ENCODE measurements at regions not wholly inside any gene's neighbourhood (a gene's known extent, or its start where the extent isn't known, plus 50 kb on each side); places are given as distances from the start of the nearest gene placed in this dataset.

DNA sequence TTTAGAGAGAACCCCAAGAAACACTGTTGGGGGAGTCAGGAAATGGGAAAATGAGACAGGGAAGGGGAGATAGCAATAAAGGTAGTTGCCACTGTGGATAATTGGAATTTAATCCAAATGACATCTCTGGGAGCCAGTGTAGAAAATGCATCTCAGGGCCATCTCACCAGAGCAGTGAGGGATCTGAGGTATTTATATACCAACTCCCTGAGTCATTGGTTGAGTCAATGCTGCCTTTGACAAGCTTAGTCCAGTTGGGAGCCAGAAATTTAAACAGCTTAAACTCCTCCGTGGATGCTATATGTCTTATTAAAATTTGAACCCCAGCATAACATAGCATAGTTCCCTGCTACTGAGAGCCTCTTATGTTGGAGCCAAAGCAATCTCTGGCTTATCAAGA lies 140.3 kb downstream of the SLC30A10 start:
- Histone ChIP-seq H3K27ac (ENCODE audit: low read depth, low read length) (no peak overlapping the region), H3K4me1 (ENCODE audit: control insufficient read depth, insufficient read depth, low read length) (no peaks in the 10 kb centered on the region), H3K27me3 (ENCODE audit: control insufficient read depth, insufficient read depth, low read length) (no peaks in the 10 kb centered on the region), H3K9me3 (ENCODE audit: control insufficient read depth, insufficient read depth, low read depth, low read length) (no peaks in the 10 kb centered on the region), H3K4me3 (ENCODE audit: low read depth, low read length) (no peak overlapping the region), H3K9ac (ENCODE audit: low read length) (no peak overlapping the region), H3K36me3 (ENCODE audit: control insufficient read depth, insufficient read depth, low read length) (no peaks in the 10 kb centered on the region)

DNA sequence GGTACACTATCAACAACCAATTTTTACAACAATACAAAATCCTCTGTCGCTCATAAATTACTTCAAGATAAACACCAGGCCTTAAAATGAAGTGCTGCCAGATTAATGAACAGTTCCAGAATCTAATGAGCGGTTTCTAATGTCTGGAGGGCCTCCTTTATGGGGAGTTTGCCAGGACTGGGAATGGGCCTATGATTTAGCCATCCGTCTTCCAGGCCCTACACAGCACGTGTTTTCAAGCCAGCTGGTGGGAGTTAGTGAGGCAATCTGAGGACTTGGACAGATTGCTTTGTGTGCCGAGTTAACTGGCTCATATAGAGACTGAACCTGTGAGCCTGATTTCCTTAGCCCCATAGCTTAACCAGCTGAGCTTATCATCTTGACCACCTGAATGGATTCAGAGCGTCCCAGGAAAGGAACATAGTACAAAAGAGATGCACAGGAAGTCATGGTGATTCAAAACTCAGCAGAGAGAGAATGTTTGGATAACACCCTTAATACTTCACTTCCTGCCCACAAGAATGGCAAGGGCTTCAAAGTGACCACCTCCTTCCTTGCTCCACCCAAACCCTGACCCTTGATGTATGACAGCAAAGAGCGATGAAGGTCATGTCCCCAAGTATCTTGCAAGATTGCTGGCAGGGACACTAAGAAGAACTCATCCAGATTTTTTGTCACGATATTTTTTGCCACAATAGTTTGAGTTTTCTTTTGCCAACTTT lies 143.5 kb downstream of the SLC30A10 start:
- Histone ChIP-seq H3K36me3 (ENCODE audit: control insufficient read depth, insufficient read depth, low read length) (no peaks in the 10 kb centered on the region), H3K4me1 (ENCODE audit: control insufficient read depth, insufficient read depth, low read length) (no peaks in the 10 kb centered on the region; the same call in 1 of the 2 replicates), H3K4me3 (ENCODE audit: low read depth, low read length) (no peak overlapping the region), H3K9me3 (ENCODE audit: control insufficient read depth, insufficient read depth, low read depth, low read length) (no peaks in the 10 kb centered on the region), H3K27ac (ENCODE audit: low read depth, low read length) (no peak overlapping the region), H3K9ac (ENCODE audit: low read length) (no peak overlapping the region), H3K27me3 (ENCODE audit: control insufficient read depth, insufficient read depth, low read length) (no peaks in the 10 kb centered on the region)

DNA sequence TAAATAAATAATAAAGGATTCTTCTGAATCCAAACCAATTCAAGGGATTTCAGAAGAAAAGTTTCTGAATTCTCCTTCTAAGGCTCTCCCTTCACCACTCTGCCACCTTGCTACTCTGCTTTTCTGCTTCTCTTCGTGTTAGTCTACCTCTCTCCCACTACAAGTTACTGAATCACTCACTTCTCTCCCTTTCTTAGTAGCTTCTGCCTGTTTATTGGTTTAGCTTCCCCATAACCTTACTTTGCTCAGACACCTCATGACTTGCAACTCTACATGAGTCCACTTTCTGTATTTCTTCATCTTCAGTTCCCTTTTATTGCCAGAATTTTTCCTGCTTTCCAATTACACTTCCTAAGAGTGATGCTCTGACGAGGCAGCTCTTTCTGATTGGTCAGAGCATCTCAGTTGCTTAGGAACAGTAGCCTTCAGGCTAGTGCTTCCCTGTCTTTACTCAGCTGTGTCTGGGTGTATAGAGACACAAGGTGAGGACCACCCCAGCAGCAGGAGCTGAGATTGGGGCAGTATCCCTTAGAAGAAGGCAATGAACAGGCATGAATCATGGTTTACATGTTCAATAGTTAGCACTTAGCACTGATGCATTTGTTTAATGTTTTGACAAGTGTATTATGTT lies 144.6 kb downstream of the SLC30A10 start:
- H3K4me1 ChIP-seq (ENCODE audit: control insufficient read depth, insufficient read depth, low read length), result no peaks in the 10 kb centered on the region; the same call in 1 of the 2 replicates
- no peak overlapping the region for H3K4me3 ChIP-seq (ENCODE audit: low read depth, low read length)
- H3K36me3 ChIP-seq (ENCODE audit: control insufficient read depth, insufficient read depth, low read length), result no peaks in the 10 kb centered on the region
- H3K9ac ChIP-seq (ENCODE audit: low read length), result no peak overlapping the region
- H3K9me3 ChIP-seq (ENCODE audit: control insufficient read depth, insufficient read depth, low read depth, low read length), result no peaks in the 10 kb centered on the region
- H3K27ac ChIP-seq (ENCODE audit: low read depth, low read length), result no peak overlapping the region
- no peaks in the 10 kb centered on the region for H3K27me3 ChIP-seq (ENCODE audit: control insufficient read depth, insufficient read depth, low read length)

DNA sequence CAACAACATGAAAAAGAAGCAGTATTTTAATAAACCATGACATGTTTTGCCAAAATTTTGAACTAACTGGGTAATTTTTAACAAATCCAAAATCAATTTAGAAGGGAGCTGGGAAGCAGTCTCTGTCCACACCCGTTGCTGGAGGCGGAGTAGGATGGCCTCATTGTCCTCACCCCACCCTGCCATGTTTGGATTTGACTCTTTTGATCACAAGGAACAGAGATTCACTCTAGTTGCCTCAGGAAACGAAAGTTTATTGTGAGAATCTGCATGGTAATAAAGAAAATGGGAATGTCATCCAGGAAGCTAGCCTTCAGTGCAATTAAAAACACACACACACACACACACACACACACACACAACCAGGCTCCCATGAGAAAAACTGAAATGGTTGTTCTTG lies 145.4 kb downstream of the SLC30A10 start:
- no peaks in the 10 kb centered on the region; the same call in 1 of the 2 replicates for H3K4me1 ChIP-seq (ENCODE audit: control insufficient read depth, insufficient read depth, low read length)
- H3K9me3 ChIP-seq (ENCODE audit: control insufficient read depth, insufficient read depth, low read depth, low read length), result no peaks in the 10 kb centered on the region
- no peak overlapping the region for H3K4me3 ChIP-seq (ENCODE audit: low read depth, low read length)
- H3K27ac ChIP-seq (ENCODE audit: low read depth, low read length), result no peak overlapping the region
- no peak overlapping the region for H3K9ac ChIP-seq (ENCODE audit: low read length)
- H3K36me3 ChIP-seq (ENCODE audit: control insufficient read depth, insufficient read depth, low read length), result no peaks in the 10 kb centered on the region
- H3K27me3 ChIP-seq (ENCODE audit: control insufficient read depth, insufficient read depth, low read length), result no peaks in the 10 kb centered on the region

DNA sequence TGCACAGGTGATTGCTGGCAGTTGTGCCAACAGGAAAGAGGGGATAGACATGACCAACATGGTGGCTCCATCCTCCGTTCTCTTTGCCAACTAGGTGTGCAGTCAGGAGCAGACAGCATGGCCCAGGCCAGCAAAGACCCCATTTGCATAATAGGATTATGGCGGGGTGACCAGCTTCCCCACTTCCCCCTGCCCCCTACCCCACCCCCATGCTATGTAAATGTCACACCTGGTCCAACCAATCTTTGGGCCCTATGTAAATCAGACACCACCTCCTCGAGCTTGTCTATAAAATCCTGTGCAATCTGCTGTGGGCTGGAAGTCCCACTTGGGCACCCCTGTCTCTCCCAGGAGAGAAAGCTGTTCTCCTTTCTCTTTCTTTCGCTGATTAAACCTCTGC lies 146.0 kb downstream of the SLC30A10 start:
- no peaks in the 10 kb centered on the region for H3K36me3 ChIP-seq (ENCODE audit: control insufficient read depth, insufficient read depth, low read length)
- H3K27ac ChIP-seq (ENCODE audit: low read depth, low read length), result no peak overlapping the region
- no peak overlapping the region for H3K9ac ChIP-seq (ENCODE audit: low read length)
- H3K9me3 ChIP-seq (ENCODE audit: control insufficient read depth, insufficient read depth, low read depth, low read length), result no peaks in the 10 kb centered on the region
- no peaks in the 10 kb centered on the region; the same call in 1 of the 2 replicates for H3K4me1 ChIP-seq (ENCODE audit: control insufficient read depth, insufficient read depth, low read length)
- H3K27me3 ChIP-seq (ENCODE audit: control insufficient read depth, insufficient read depth, low read length), result no peaks in the 10 kb centered on the region
- H3K4me3 ChIP-seq (ENCODE audit: low read depth, low read length), result no peak overlapping the region

DNA sequence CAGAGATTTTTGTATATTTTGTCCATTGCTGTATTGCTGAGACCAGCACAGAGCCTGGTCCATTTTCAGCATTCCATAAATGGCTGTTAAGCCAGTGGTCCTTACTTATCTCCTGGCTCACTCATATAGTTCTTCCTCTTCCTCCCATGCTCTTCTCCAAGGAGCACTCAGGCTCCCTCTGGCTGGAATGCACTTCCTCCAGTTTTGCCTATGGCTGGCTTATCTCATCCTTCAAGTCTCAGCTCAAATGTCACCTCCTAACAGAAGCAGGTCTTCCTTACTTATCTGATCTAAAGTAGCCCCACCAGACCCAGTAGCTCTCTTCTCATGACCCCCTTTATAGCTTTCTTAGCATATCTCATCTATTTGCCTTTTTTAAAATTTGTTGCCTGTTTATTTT lies 146.9 kb downstream of the SLC30A10 start:
- H3K27me3 ChIP-seq (ENCODE audit: control insufficient read depth, insufficient read depth, low read length), result no peaks in the 10 kb centered on the region
- H3K4me1 ChIP-seq (ENCODE audit: control insufficient read depth, insufficient read depth, low read length), result no peaks in the 10 kb centered on the region; the same call in 1 of the 2 replicates
- H3K27ac ChIP-seq (ENCODE audit: low read depth, low read length), result no peak overlapping the region
- H3K9ac ChIP-seq (ENCODE audit: low read length), result no peak overlapping the region
- no peaks in the 10 kb centered on the region for H3K9me3 ChIP-seq (ENCODE audit: control insufficient read depth, insufficient read depth, low read depth, low read length)
- H3K36me3 ChIP-seq (ENCODE audit: control insufficient read depth, insufficient read depth, low read length), result no peaks in the 10 kb centered on the region
- no peak overlapping the region for H3K4me3 ChIP-seq (ENCODE audit: low read depth, low read length)

DNA sequence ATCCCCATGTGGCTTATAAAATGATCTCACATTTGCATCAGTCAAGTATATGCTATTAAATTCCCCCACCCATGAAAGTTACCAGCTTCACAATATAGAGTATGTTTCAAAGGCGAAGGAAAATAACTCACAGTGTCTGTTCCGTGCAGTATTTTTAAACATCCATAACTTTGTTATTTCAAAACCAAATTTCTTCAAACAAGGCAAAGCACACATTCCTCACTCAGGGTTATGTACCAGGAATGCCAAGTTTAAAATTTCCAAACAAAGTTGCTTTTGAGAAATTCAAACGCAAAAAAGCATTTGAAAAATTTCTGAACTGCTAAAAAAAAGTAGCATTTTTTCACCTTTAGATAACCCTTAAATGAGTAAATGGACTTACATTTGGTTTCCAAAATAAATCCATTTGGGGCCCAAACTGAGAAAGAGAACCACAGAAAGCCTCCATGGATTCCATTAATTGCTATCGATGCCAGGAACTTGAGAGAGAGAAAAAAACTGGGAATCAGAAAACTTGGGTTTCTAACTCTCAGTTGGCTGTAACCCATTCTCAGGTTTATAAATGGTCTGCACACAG lies 149.5 kb downstream of the SLC30A10 start:
- Histone ChIP-seq H3K4me3 (ENCODE audit: low read depth, low read length) (no peak overlapping the region), H3K36me3 (ENCODE audit: control insufficient read depth, insufficient read depth, low read length) (no peaks in the 10 kb centered on the region), H3K27ac (ENCODE audit: low read depth, low read length) (no peak overlapping the region), H3K9me3 (ENCODE audit: control insufficient read depth, insufficient read depth, low read depth, low read length) (no peaks in the 10 kb centered on the region), H3K9ac (ENCODE audit: low read length) (no peak overlapping the region), H3K4me1 (ENCODE audit: control insufficient read depth, insufficient read depth, low read length) (no peaks in the 10 kb centered on the region; the same call in 1 of the 2 replicates), H3K27me3 (ENCODE audit: control insufficient read depth, insufficient read depth, low read length) (no peaks in the 10 kb centered on the region)

DNA sequence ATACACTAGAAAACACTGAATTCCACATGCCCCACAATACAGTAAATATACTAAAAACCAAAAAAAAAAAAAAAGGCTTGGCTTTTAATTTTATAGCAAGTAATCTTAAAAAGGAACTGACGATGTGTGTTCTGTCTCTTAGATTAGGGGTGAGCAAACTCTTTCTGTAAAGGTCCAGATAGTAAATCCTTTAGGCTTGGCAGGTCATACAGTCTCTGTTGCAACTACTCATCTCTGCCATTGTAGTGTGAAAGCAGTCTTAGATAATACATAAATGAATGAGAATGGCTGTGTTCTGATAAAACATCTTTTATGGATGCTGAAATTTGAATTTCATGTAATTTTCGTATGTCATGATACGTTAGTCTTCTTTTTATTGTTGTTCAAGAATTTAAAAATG lies 150.2 kb downstream of the SLC30A10 start:
- H3K4me3 ChIP-seq (ENCODE audit: low read depth, low read length), result no peak overlapping the region
- no peak overlapping the region for H3K9ac ChIP-seq (ENCODE audit: low read length)
- no peaks in the 10 kb centered on the region; the same call in 1 of the 2 replicates for H3K4me1 ChIP-seq (ENCODE audit: control insufficient read depth, insufficient read depth, low read length)
- H3K36me3 ChIP-seq (ENCODE audit: control insufficient read depth, insufficient read depth, low read length), result no peaks in the 10 kb centered on the region
- no peaks in the 10 kb centered on the region for H3K27me3 ChIP-seq (ENCODE audit: control insufficient read depth, insufficient read depth, low read length)
- no peak overlapping the region for H3K27ac ChIP-seq (ENCODE audit: low read depth, low read length)
- no peaks in the 10 kb centered on the region for H3K9me3 ChIP-seq (ENCODE audit: control insufficient read depth, insufficient read depth, low read depth, low read length)

DNA sequence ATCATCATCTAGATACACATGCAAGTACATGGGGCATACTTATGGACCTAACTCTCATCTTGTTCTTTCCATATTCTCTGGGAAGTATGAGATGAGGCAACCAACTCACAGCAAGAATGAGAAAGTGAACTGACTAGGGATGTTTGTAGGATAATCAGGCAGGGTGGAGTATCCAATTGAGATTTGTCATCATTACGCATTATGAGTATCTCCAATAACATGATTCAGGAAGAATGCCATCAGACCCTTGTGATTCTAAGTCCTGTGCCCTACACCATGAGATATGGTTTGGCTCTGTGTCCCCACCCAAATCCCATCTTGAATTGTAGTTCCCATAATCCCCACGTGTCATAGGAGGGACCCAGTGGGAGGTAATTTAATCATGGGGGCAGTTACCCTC lies 154.0 kb downstream of the SLC30A10 start:
- Histone ChIP-seq H3K36me3 (ENCODE audit: control insufficient read depth, insufficient read depth, low read length) (no peaks in the 10 kb centered on the region), H3K27ac (ENCODE audit: low read depth, low read length) (no peak overlapping the region), H3K4me3 (ENCODE audit: low read depth, low read length) (no peak overlapping the region), H3K9me3 (ENCODE audit: control insufficient read depth, insufficient read depth, low read depth, low read length) (no peaks in the 10 kb centered on the region), H3K27me3 (ENCODE audit: control insufficient read depth, insufficient read depth, low read length) (no peaks in the 10 kb centered on the region), H3K9ac (ENCODE audit: low read length) (no peak overlapping the region), H3K4me1 (ENCODE audit: control insufficient read depth, insufficient read depth, low read length) (no peaks in the 10 kb centered on the region)

DNA sequence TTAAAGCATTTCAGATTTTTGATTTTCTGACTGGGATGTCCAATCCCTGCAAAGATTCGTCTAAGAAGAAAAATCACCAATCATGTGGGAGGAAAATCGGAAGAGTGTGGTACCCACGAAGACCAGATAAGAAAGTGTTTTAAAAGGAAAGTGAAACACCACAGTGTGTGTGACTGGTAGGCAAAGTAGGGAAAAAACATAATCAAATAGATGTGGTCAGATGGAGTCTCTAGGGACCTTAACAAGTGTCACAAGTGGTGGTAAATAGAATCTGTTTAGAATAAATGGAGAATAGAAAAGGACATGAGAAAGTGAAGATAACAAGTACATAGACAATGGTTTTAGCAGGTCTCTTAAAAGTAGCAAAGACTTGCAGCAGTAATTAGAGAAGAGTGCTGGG lies 154.6 kb downstream of the SLC30A10 start:
- H3K9me3 ChIP-seq (ENCODE audit: control insufficient read depth, insufficient read depth, low read depth, low read length), result no peaks in the 10 kb centered on the region
- H3K27ac ChIP-seq (ENCODE audit: low read depth, low read length), result no peak overlapping the region
- no peaks in the 10 kb centered on the region for H3K36me3 ChIP-seq (ENCODE audit: control insufficient read depth, insufficient read depth, low read length)
- H3K27me3 ChIP-seq (ENCODE audit: control insufficient read depth, insufficient read depth, low read length), result no peaks in the 10 kb centered on the region
- no peaks in the 10 kb centered on the region for H3K4me1 ChIP-seq (ENCODE audit: control insufficient read depth, insufficient read depth, low read length)
- H3K9ac ChIP-seq (ENCODE audit: low read length), result no peak overlapping the region
- H3K4me3 ChIP-seq (ENCODE audit: low read depth, low read length), result no peak overlapping the region

DNA sequence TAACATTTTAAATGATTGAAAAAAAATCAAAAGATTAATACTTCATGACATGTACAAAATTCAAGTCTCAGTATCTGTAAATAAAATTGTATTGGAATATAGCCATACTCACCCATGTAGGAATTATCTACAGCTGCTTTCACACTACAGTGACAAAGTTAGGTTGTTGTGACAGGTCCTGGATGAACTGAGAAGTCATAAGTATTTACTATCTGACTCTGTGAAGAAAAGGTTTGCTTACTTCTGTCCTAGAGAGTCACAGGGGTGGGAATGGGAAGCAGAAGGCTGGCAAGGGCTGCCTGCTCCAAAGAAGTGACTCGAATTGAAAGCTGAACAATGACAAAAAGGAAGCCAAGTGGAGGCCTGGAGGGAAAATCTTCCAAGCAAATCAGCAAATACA lies 155.2 kb downstream of the SLC30A10 start:
- no peaks in the 10 kb centered on the region for H3K36me3 ChIP-seq (ENCODE audit: control insufficient read depth, insufficient read depth, low read length)
- H3K27me3 ChIP-seq (ENCODE audit: control insufficient read depth, insufficient read depth, low read length), result no peaks in the 10 kb centered on the region
- H3K9ac ChIP-seq (ENCODE audit: low read length), result no peak overlapping the region
- no peaks in the 10 kb centered on the region for H3K4me1 ChIP-seq (ENCODE audit: control insufficient read depth, insufficient read depth, low read length)
- no peak overlapping the region for H3K4me3 ChIP-seq (ENCODE audit: low read depth, low read length)
- no peak overlapping the region for H3K27ac ChIP-seq (ENCODE audit: low read depth, low read length)
- no peaks in the 10 kb centered on the region for H3K9me3 ChIP-seq (ENCODE audit: control insufficient read depth, insufficient read depth, low read depth, low read length)
